ENCODE measurements at regions not wholly inside any gene's neighbourhood (a gene's known extent, or its start where the extent isn't known, plus 50 kb on each side); places are given as distances from the start of the nearest gene placed in this dataset.

DNA sequence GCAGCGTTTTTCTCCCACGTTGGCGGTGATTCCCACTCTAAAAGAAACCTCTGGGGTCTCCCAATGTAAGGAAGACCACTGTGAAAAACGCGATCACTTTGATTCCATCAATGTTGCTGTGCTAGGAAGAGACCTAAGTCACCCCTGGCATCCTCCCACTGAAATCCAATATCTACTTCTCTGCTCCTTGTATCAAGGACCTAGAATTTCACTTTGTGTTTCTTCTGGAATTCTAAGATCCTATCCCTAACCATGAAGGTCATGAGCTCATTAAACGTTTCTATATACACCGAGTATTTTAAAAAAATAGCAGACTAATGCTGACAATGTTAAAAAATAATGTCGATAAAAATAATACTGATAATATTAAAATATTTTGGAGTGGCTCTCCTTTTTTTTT, 118.8 kb upstream of the MYO10 start:
- TF ChIP-seq, protein P1, sequence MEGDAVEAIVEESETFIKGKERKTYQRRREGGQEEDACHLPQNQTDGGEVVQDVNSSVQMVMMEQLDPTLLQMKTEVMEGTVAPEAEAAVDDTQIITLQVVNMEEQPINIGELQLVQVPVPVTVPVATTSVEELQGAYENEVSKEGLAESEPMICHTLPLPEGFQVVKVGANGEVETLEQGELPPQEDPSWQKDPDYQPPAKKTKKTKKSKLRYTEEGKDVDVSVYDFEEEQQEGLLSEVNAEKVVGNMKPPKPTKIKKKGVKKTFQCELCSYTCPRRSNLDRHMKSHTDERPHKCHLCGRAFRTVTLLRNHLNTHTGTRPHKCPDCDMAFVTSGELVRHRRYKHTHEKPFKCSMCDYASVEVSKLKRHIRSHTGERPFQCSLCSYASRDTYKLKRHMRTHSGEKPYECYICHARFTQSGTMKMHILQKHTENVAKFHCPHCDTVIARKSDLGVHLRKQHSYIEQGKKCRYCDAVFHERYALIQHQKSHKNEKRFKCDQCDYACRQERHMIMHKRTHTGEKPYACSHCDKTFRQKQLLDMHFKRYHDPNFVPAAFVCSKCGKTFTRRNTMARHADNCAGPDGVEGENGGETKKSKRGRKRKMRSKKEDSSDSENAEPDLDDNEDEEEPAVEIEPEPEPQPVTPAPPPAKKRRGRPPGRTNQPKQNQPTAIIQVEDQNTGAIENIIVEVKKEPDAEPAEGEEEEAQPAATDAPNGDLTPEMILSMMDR (IDR thresholded peaks at IDR 0.05), result no peak
- TF ChIP-seq POLR2A (IDR thresholded peaks at IDR 0.05), result no peak
- no peak for TF ChIP-seq EP300 (IDR thresholded peaks at IDR 0.05)

Data from upper lobe of left lung (tissue), 4 donors.